GM21447 (cell line): ENCODE measurements at regions not wholly inside any gene's neighbourhood (a gene's known extent, or its start where the extent isn't known, plus 50 kb on each side); places are given as distances from the start of the nearest gene placed in this dataset.
"Not testable (repeated sequence)": the region's sequence is repeated elsewhere in the genome, so short reads cannot be mapped to it uniquely, and the experiment has no call there.

Experiments
- ATAC-seq: cut with Tn5 transposase; IDR thresholded peaks from one replicate; pipeline ENCODE4 v1.9.1; 2021; ENCODE audit not compliant: unreplicated experiment

DNA sequence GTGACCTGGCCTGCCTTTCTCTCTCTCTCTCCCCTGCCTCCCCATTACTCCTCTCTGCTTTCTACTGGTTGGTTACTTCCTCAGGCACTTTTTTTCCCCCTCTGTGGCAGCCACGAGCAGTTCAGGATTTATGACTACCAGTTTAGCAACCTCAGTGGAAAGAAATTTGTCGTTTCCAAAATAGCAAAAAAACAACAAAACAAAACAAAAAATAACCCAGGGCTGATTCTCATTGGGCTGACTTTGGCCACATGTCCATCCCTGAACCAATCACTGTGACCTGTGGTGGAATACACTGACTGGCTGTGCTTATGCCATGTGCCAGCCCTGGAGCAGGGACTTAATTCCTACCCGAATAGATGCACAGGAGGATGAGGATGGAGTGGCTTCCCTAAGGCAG lies 137.4 kb downstream of the TFAP2C start:
- ATAC-seq: no peak

DNA sequence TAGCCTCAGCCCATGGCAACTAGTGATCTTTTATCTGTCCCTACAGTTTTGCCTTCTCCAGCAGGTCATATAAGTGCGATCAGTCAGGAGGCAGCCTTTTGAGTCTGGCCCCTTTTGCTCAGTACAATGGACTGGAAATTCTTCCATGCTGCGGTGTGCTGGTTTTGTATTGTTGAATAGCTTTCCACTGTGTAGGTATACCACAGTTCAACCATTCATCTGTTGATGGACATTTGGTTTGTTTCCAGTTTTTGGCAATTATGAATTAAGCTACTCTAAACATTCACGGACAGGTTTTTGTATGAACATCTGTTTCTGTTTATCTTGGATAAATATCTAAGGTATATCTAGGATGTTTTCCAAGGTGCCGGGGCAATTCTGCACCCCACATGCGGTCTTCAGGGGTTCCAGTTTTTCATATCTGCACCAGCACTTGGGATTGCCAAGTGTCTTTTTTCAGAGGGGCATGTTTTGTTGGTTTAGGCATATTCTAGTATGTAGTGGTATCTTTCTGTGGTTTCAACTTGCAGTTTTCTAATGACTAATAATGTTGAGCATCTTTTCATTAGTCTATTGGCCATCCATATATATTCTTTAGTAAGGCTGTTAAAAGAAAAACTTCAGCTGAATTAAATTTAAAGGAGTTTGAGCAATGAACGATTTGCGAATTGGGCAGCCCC lies 141.0 kb downstream of the TFAP2C start:
- no peak for ATAC-seq

DNA sequence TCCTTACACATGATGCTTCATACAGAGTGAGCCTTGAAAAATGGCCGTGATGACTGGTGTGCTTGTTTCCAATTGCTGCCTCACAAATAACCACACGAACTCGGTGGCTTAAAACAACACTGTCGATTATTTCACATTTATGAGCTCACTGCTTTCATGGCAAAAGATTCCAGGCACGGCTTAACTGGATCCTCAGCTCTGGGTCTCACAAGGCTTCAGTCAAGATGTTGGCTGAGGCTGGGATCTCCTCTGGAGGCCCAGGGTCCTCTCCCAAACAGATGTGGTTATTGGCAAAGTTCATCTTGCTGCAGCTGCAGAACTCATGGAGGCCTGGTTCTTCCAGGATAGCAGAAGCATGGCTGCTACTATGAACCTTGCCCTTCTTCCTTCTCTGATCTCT lies 144.6 kb downstream of the TFAP2C start:
- ATAC-seq: no peak

DNA sequence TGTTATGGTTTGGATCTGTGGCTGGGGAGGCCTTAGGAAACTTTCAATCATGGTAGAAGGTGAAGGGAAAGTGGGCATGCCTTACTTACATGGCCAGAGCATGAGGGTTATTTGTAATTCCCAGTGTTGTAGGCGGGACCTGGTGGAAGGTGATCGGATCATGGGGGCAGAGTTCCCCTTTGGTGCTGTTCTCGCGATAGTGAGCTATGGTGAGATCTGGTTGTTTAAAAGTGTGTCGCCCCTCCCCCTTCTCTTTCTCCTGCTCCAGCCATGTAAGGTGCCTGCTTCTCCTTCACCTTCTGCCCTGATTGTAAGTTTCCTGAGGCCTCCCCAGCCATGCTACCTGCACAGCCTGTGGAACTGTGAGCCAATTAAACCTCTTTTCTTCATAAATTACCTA lies 145.8 kb downstream of the TFAP2C start:
- ATAC-seq: no peak

DNA sequence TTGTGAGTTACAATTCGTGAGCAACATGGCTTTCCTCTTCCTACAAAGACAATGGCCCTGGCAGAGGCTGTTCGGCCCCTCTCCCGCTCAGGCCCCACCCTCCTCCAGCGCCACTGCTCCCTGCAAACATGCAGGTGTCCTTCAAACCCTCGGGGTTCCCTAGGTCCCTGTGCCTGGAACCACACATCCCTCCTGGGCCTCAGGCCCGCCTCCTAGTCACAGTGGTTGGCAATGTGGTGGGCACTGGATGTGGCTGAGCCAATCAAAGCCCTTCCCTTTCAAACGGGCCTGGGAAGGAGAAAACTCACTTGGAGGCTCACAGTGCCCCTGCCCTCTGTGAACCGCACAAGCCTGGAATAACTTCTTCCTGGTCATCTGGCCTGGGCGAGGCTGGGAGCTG lies 147.2 kb downstream of the TFAP2C start:
- no peak for ATAC-seq

- no peak for ATAC-seq
Measured at GRCh38 chr20:56778765-56779195, 149.7 kb downstream of the TFAP2C start.

GRCh38 chr20:56779452-56780143 lies 150.5 kb downstream of the TFAP2C start:
- no peak for ATAC-seq

DNA sequence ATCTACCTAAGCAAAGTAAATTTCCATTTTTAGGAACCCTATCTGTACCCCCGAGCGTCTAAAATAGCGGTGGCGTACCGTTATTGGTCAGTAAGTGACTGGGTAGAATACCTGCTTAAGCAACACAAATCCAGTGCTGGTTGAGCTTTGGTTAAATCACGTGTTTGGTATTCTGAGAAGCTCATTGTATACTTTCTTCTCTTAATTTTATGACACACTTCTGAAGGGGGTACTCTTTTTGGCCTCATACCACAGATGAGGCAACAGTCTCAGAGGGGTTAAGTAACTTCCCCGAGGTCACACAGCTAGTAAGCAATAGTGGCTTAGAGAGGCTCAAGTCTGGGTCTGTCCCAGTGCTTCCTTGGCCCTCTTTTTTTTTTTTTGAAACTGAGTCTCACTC lies 151.2 kb downstream of the TFAP2C start:
- no peak for ATAC-seq

- ATAC-seq: no peak
Measured at GRCh38 chr20:56781108-56781739, 152.1 kb downstream of the TFAP2C start.

GRCh38 chr20:56781987-56782560 lies 153.0 kb downstream of the TFAP2C start:
- ATAC-seq: not testable (repeated sequence)

DNA sequence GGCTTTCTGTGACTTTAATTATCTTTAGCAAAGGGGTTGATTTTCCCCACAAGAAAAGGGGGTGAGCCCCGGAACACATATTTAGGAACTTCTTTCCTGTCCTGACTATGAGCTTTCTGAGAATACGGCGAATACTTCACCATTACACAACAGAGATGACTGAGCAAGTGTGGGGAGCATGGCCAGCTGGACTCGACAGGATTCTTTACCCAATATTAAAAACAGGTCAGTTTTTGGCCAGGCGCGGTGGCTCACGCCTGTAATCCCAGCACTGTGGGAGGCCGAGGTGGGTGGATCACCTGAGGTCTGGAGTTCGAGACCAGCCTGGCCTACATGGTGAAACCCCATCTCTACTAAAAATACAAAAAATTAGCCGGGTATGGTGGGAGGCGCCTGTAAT lies 153.7 kb downstream of the TFAP2C start:
- not testable (repeated sequence) for ATAC-seq

GRCh38 chr20:56783826-56784225 lies 154.7 kb downstream of the TFAP2C start:
- ATAC-seq: no peak

DNA sequence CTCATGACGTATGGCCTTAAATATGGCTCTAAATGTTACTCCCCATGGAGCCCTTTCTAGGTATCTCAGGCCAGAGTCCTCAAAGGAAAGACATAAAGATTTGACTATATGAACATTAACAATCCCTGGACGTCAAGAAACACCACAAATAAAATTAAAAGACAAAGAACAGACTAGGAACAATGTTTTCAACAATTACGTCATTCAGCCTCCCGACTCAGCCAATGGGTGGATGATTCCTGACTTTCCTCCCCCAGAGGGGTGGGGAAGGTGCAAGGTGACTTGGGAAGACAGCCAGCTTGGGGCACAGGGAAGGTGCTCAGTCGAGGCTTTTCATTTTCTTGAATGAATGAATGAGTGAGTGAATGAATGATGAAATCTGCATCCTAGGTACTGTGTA lies 157.4 kb downstream of the TFAP2C start:
- no peak for ATAC-seq

GRCh38 chr20:56788041-56788670 lies 159.1 kb downstream of the TFAP2C start:
- ATAC-seq: no peak

- no peak for ATAC-seq
Measured at GRCh38 chr20:56788671-56789610, 159.8 kb downstream of the TFAP2C start.

- no peak for ATAC-seq
Measured at GRCh38 chr20:56793916-56794315, 164.8 kb downstream of the TFAP2C start.

GRCh38 chr20:56795492-56795891 lies 166.4 kb downstream of the TFAP2C start:
- no peak for ATAC-seq

GRCh38 chr20:56796345-56796744 lies 167.2 kb downstream of the TFAP2C start:
- ATAC-seq: no peak

GRCh38 chr20:56797023-56797422 lies 167.9 kb downstream of the TFAP2C start:
- ATAC-seq: no peak

- ATAC-seq: no peak
Measured at GRCh38 chr20:56798634-56799033, 169.5 kb downstream of the TFAP2C start.
